ENCODE measurements at regions not wholly inside any gene's neighbourhood (a gene's known extent, or its start where the extent isn't known, plus 50 kb on each side); places are given as distances from the start of the nearest gene placed in this dataset.

GRCh38 chr4:4778554-4778953 is 80.9 kb upstream of the MSX1 start:
- TF ChIP-seq POLR2A (IDR thresholded peaks at IDR 0.05) (no peak), CTCF (IDR thresholded peaks at IDR 0.05) (no peak), EP300 (IDR thresholded peaks at IDR 0.05) (no peak)

Measured in ovary (tissue), 3 donors.